Activated CD8-positive, alpha-beta T cell treated with anti-CD3 and anti-CD28 coated beads for 36 hours (primary cell): ENCODE measurements at regions not wholly inside any gene's neighbourhood (a gene's known extent, or its start where the extent isn't known, plus 50 kb on each side); places are given as distances from the start of the nearest gene placed in this dataset.

Source experiments
- ATAC-seq: fragments of 200-7000 bp; cut with Tn5 transposase; one replicate; pipeline ENCODE4 v1.10.0; 2021; ENCODE audit warnings: mild to moderate bottlenecking, moderate library complexity
- CTCF ChIA-PET: fragments of 350-600 bp; sonication (Branson Sonifier 250); formaldehyde crosslinking; loops from one replicate; lab custom pipeline; 2021; ENCODE audit warnings: antibody characterized with exemption; lab: Charles Lee
- POLR2A ChIA-PET: fragments of 350-600 bp; sonication (Branson Sonifier 250); formaldehyde crosslinking; loops from one replicate; lab custom pipeline; 2021; ENCODE audit warnings: antibody characterized with exemption; lab: Charles Lee
- DNase-seq: peaks from one replicate; pipeline ENCODE4 v3.0.0-alpha.2; 2020
- H3K27ac Mint-ChIP-seq: one replicate; pipeline ENCODE4 v1.8.0; 2021; ENCODE audit warnings: mild to moderate bottlenecking, mixed read lengths
- H3K27me3 Mint-ChIP-seq: one replicate; pipeline ENCODE4 v1.8.0; 2021; ENCODE audit warnings: mixed read lengths
- H3K36me3 Mint-ChIP-seq: one replicate; pipeline ENCODE4 v1.8.0; 2021; ENCODE audit warnings: low read depth, mixed read lengths
- H3K4me1 Mint-ChIP-seq: one replicate; pipeline ENCODE4 v1.8.0; 2021; ENCODE audit warnings: low read depth, mixed read lengths
- H3K4me3 Mint-ChIP-seq: one replicate; pipeline ENCODE4 v1.8.0; 2021; ENCODE audit warnings: mild to moderate bottlenecking, moderate library complexity, mixed read lengths
- H3K9me3 Mint-ChIP-seq: one replicate; pipeline ENCODE4 v1.8.0; 2021; ENCODE audit warnings: mixed read lengths
- intact Hi-C: fragments of 100-400 bp; cut with micrococcal nuclease; formaldehyde crosslinking; loops from one replicate; pipeline ENCODE4 v1.10.0; 2022
- TF ChIP-seq, protein P1 (sequence below): fragments of 200-600 bp; IDR thresholded peaks from one replicate; pipeline ENCODE4 v1.8.0; 2022; ENCODE audit warnings: antibody characterized with exemption, mild to moderate bottlenecking

DNA sequence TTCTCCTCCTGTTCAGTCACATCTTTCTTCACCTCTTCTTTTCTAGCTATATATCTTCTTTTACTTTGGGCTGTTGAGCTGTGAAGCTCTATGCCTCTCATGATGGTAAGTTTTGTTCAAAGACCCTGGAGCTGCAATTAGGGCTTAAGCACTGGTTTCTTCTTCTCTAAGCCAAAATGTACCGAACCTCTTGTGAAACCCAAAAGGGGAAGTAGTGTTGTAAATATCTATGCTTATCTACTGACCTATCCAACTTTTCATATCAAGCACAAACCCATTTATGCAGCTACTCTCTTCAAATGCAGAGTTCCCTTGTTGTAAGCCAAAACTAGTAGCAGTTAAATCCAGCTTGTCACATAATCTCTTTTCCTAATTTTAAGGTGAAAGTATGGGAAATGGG is 123.6 kb upstream of the CD96 start:
- ChIA-PET POLR2A (interaction anchor here (1.1 kb wide), 1 partner anchor 170 kb away, joined by 3 read pairs; no protein-coding TSS in a partner anchor), CTCF (no interaction called here)
- Mint-ChIP-seq H3K9me3 (no peaks in the 10 kb centered on the region), H3K27ac (no peak overlapping the region), H3K4me1 (no peaks in the 10 kb centered on the region), H3K36me3 (no peaks in the 10 kb centered on the region), H3K27me3 (peaks cover 13% of the 10 kb centered on the region), H3K4me3 (no peak overlapping the region)
- ATAC-seq (no peak), DNase-seq (no peak)
- TF ChIP-seq, protein P1, sequence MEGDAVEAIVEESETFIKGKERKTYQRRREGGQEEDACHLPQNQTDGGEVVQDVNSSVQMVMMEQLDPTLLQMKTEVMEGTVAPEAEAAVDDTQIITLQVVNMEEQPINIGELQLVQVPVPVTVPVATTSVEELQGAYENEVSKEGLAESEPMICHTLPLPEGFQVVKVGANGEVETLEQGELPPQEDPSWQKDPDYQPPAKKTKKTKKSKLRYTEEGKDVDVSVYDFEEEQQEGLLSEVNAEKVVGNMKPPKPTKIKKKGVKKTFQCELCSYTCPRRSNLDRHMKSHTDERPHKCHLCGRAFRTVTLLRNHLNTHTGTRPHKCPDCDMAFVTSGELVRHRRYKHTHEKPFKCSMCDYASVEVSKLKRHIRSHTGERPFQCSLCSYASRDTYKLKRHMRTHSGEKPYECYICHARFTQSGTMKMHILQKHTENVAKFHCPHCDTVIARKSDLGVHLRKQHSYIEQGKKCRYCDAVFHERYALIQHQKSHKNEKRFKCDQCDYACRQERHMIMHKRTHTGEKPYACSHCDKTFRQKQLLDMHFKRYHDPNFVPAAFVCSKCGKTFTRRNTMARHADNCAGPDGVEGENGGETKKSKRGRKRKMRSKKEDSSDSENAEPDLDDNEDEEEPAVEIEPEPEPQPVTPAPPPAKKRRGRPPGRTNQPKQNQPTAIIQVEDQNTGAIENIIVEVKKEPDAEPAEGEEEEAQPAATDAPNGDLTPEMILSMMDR, result no peak
- intact Hi-C loops, result no loop called here

DNA sequence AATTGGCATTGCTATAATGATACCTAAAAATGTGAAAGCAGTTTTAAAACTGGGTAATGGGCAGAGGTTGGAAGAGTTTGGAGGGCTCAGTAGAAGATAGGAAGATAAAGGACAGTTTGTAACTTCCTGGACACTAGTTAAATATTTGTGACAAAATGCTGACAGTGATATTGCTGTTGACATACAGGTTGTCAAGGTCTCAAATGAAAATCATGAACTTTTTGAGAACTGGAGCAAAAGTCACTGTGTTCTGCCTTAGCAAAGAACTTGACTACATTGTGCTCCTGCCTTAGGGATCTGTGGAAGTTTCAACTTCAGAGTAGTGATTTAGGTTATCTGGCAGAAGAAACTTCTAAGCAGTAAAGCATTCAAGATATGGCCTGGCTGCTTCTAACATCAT is 113.7 kb upstream of the CD96 start:
- Mint-ChIP-seq H3K9me3 (peaks cover 11% of the 10 kb centered on the region), H3K36me3 (no peaks in the 10 kb centered on the region), H3K27ac (no peak overlapping the region), H3K4me1 (no peaks in the 10 kb centered on the region), H3K27me3 (no peaks in the 10 kb centered on the region), H3K4me3 (no peak overlapping the region)
- no peak for DNase-seq
- POLR2A ChIA-PET, result no interaction called here
- CTCF ChIA-PET, result no interaction called here
- ATAC-seq, result no peak
- intact Hi-C loops, result no loop called here
- TF ChIP-seq, protein P1, result no peak

DNA sequence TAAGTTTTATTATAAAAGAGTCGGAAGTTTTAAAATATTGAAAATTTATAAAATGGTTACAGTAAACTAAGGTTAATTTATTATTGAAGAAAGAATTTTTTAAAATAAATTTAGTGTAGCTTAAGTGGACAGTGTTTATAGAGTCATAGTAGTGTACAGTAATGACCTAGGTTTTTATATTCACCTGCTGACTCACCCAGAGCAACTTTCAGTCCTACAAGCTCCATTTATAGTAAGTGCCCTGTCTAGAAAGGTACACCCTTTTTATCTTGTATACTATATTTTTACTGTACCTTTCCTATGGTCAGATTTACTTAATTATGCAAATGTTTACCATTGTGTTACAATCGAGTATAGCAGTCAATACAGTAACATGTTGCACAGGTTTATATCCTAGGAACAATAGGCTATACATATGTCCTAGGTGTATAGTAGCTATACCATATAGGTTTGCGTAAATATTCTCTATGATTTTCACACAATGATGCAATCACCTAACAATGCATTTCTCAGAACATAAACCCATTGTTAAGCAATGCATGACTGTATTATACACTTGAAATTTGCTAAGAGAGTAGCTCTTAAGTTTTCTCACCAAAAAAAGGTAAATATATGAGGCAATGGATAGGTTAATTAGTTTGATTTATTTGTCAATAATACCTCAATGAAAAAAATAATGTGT is 106.9 kb upstream of the CD96 start:
- ATAC-seq, result no peak
- intact Hi-C loops, result no loop called here
- ChIA-PET CTCF (no interaction called here), POLR2A (no interaction called here)
- Mint-ChIP-seq H3K27me3 (no peaks in the 10 kb centered on the region), H3K27ac (no peak overlapping the region), H3K4me3 (no peak overlapping the region), H3K4me1 (no peaks in the 10 kb centered on the region), H3K36me3 (no peaks in the 10 kb centered on the region), H3K9me3 (peaks cover 4% of the 10 kb centered on the region)
- no peak for DNase-seq
- TF ChIP-seq, protein P1, result no peak

DNA sequence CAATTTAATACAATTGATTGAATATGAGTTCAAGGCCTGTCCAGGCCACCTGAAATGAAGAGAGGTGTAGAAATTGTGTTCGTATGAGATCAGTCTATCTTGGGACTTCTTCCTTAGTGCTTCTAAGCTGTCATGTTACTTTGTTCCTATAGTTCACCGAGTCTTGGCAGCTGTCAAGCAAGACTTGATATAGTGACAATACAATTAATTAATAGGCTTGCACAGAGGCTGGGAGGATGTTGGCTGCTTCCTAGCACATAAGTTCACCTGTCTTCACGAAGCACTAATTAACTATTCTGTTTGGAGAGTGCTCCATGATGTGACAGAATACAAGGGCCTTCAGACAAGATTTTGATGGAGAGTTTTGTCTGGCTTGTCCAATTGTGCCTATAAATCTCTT is 103.7 kb upstream of the CD96 start:
- ChIA-PET CTCF (interaction anchor here (1.3 kb wide), 1 partner anchor 11 kb away, joined by 4 read pairs; no protein-coding TSS in a partner anchor), POLR2A (no interaction called here)
- ATAC-seq, result no peak
- H3K27me3 Mint-ChIP-seq, result no peaks in the 10 kb centered on the region
- TF ChIP-seq, protein P1, result no peak
- H3K4me1 Mint-ChIP-seq, result no peaks in the 10 kb centered on the region
- no peak for DNase-seq
- H3K9me3 Mint-ChIP-seq, result peaks cover 6% of the 10 kb centered on the region
- no peak overlapping the region for H3K27ac Mint-ChIP-seq
- H3K36me3 Mint-ChIP-seq, result no peaks in the 10 kb centered on the region
- intact Hi-C loops, result no loop called here
- H3K4me3 Mint-ChIP-seq, result no peak overlapping the region

DNA sequence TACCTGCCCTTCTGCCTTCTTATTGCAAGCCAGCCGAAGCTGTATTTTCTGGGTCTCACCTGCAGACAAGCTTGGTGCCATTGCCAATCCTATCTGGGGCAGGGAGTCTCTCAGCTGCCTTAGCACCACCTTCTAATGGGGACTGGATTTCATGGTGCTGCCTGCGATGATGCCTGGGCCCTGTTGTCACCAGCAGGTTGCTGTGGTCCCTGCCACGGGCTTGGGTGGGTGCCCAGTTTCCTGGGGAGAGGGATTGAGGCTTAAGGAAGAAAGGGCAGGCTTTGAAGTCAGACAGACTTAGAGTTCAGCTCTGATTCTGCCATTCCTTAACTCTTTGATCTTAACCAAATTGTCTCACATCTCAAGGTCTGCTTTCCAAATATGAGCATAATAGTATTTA is 87.4 kb upstream of the CD96 start:
- CTCF ChIA-PET, result no interaction called here

More for the DNA sequence above, 87.4 kb upstream of the CD96 start:
- H3K27me3 Mint-ChIP-seq, result no peaks in the 10 kb centered on the region
- intact Hi-C loops, result no loop called here
- ATAC-seq, result no peak
- H3K27ac Mint-ChIP-seq, result no peak overlapping the region
- peak; percentile 3 for DNase-seq
- no peak overlapping the region for H3K4me3 Mint-ChIP-seq
- H3K4me1 Mint-ChIP-seq, result no peaks in the 10 kb centered on the region
- H3K9me3 Mint-ChIP-seq, result no peaks in the 10 kb centered on the region
- TF ChIP-seq, protein P1, result no peak
- POLR2A ChIA-PET, result interaction anchor here (0.9 kb wide), 1 partner anchor 14 kb away, joined by 3 read pairs; no protein-coding TSS in a partner anchor
- no peaks in the 10 kb centered on the region for H3K36me3 Mint-ChIP-seq
